ENCODE measurements at regions not wholly inside any gene's neighbourhood (a gene's known extent, or its start where the extent isn't known, plus 50 kb on each side); places are given as distances from the start of the nearest gene placed in this dataset.

DNA sequence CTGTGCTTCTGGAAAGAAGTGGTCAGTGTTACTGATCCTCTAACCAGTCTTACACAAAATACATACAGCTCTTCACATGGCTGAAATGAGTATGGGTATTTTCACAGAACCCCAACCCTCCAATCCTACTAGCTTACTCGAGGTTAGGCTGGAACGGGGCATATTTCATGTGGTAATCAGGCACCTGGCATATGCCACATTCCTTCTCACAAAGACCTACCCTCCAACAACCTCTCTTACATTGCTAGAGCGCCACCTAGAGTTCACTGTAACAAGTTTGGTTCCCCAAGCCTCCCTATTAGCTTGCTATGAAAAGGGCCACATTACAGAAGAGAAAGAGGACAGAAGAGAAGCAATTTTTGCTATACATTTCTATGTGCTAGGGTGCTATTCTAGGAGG lies 597.3 kb downstream of the PRELID2 start:
- peak; percentile 16 for DNase-seq

- no peak for DNase-seq
These were observed 598.2 kb downstream of the PRELID2 start for GRCh38 chr5:145236983-145237382.

DNA sequence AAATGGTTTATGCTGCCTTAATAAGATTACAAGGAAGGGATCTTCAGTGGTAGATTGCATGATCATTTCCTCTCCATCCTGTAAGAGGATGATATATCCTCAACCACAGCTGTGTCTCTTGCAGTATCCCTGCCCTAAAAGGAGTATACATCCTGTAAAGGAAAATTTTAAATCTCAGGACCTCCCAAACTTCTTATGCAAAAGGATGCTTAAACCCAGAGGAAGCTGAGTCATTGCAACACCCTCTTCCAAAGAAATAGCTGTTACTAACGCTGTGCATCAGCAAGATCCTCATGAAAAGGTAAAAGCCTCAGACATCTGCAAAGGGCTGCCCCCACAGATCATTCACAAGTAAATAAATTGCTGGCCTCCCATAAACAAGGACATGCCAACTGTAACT lies 599.0 kb downstream of the PRELID2 start:
- no peak for DNase-seq

DNA sequence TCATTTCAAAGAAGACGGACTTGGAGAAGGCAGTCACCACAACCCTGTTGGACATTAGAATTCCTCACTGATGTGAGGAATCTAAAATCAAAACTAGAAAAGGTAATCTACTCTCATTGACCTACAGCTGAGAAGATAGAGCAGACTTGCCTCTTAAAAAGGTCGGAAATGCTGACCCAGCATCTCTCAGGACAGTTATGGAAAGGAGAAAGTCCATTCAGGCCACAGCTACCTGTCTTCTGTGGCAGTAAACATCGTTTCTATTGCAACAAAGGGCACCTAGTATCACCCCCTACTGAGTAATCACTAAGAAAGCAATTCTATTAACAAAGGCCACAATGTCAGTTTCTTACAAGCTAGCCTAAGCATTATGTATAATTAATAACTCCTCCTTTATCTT lies 601.7 kb downstream of the PRELID2 start:
- DNase-seq, result no peak

DNA sequence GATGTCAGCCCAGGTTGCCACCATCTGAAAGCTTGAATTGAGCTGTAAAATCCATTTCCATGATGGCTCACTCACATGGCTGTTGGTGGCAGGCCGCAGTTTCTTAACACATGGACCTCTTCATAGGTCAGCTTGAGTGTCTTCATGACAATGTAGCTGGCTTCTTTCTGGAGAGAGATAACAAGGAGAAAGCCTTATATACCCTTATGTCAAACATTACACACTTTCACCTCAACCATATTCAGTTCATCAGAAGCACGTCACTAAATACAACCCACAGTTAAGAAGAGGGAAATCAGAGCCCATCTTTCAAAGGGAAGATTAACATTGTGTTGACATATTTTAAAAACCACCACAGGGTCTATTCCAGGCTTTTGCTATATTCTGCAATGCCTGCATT lies 604.4 kb downstream of the PRELID2 start:
- no peak for DNase-seq

GRCh38 chr5:145228564-145228963 lies 606.6 kb downstream of the PRELID2 start:
- no peak for DNase-seq

GRCh38 chr5:145227881-145228280 lies 607.3 kb downstream of the PRELID2 start:
- DNase-seq, result no peak

DNA sequence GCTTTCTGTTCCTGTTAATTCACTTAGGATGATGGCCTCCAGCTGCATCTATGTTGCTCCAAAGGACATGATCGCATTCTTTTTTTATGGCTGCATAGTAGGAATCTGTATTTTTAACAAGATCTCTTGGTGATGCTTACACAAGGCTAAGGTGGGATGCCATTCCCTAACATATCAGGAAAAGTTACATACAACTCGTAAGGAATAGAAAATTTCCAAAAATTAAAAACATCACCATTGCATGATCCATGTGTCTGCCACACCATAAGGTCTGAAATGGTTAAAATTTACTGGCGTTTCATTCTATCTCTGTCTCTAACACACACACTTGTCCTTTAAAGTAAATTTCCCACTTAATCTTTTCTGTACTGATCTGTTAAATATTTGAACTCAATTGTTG lies 608.4 kb downstream of the PRELID2 start:
- no peak for DNase-seq

DNA sequence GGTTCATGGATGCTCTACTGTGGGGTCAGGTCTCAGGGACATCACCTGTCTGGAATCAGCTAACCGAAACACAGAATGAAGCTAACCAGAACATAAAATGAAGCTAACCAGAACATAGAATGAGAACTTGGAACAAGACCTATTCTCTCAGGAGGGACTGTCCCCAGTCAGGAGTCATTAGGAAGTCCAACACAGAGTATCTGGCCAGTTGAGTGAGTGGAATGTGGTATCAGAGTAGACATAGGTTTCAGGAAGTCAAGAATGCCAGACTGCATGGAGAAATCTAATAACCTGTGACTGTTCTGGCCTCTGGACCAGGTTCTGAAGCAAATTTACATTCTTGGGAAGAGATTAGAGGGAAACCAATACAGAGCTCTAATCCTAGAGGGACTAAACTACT lies 609.6 kb downstream of the PRELID2 start:
- DNase-seq, result no peak

DNA sequence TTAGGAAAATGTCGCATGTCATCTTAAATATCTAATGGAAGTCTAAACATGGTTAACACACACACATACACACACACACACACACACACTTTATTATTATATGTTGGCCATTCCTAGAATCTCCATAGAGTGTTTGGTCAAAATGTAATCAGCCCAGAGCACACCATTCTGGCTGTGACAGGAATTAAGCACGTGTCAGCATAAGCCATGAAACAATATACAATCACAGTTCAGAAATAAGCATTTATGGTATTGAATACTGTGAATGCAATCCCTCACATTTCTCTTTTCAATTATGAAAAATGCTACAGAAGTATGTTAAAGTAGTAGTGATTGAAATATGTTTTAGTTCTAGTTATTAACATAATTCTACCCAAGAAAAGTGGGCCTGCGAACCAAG lies 611.6 kb downstream of the PRELID2 start:
- no peak for DNase-seq

DNA sequence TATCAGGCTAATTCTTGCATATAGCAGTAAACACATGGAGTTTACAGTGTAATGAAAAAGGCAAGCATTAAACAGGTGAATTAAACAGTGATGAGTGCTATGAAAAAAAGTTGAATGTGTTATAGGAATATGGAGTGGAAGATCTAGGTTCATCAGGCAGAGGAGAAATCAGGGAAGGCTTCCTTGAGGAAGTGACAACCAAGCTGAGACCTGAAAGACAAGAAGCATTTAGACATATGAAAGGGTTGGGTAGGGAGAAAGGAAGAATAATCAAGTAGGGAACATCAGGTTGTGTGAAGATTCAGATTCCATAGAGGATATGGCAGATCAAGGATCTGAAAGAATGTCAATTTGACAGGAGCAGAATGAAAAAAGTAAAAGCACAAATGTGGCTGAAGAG lies 612.5 kb downstream of the PRELID2 start:
- no peak for DNase-seq

DNA sequence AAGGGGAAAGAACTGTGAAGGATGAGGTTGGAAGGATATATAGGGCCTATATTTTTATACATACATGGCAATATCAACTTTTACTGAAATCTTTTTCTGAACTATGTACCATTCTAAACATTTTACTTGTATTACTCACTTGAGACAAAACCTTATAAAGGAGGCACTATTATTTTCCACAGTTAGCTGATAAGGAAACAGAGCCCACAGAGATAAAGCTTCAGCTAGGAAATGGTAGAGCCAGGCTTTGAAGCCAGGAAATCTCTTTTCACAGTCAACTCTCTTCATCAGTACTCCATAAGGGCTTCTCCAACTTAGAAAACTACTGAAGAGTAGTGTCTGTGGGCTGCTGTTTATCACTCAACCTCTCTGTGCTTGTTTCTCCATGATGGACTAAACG lies 613.7 kb downstream of the PRELID2 start:
- DNase-seq, result no peak

DNA sequence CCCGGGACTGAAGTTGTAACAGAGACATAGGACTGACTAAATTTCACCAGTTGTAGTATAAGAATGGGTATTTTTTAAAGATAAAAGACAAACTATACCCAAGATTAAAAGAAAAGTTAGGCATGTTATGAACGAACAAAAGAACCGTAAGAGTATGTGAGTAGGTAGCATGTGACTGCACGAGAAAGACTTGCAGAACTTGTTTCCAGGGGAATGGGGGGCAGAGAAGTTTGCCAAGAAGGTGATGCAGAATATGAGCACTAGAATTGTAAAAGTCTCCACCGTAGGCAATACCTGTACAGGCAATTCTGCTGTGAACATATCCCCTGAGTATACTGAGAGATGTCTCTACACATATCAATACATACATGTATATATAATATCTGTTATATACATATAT lies 614.7 kb downstream of the PRELID2 start:
- DNase-seq, result no peak

DNA sequence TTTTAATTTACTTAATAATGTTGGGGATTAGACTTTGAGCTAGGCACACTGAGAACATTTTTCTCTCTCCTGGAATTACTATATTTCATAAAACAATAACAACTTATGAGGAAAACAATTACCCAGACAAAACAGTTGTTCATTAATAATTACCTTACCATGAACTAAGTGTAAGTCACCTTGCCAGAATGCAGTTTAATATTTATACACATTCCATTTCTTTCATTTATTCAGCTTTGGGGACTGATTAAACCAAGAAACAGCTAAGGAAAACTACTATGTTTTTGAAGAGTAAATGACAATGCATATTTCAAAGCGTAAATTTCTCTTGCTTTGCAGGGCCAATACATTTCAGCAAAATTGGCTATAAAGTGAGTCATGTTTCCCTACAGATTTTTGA lies 616.2 kb downstream of the PRELID2 start:
- DNase-seq, result no peak

- no peak for DNase-seq
These were observed 617.1 kb downstream of the PRELID2 start for GRCh38 chr5:145218019-145218418.

GRCh38 chr5:145210020-145210419 lies 625.1 kb downstream of the PRELID2 start:
- no peak for DNase-seq

- no peak for DNase-seq
These were observed 629.6 kb downstream of the PRELID2 start for GRCh38 chr5:145205546-145205945.

DNA sequence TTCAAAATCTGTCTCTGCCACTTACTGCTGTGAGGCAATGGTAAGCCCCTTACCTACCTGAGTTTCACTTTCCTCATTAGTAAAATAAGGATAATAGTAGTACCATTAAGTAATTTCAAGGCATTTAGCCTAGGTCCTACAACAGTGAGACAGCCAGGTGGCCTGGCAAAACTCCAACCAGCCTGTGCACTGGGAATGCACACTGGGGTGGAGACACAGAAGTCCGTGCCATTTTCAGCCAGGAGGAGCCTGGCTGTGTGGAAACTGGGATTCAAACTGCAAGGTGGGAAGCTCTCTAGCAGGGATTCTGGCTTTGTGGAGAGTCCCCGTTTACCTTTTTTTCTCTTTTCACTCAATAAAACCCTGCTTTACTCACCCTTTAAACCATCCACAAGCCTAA lies 630.4 kb downstream of the PRELID2 start:
- DNase-seq, result no peak

DNA sequence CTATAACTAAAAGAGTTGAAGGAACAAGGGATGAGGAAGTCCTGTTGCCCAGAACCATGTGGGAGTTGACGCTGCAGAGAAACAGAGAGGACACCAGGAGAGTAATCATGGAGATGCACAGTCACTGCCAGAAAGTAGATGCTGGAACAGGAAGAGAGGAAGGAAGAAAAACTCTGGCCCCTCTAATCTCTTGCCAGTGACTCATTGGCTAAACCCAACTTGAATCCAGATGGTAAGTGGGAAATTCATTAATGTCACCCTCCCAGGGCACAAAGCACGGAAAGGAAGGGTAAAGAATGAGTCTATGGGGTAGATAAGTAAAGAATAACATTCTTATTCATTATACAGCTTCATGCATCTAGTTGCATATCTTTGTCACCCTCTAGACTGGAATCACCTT lies 631.9 kb downstream of the PRELID2 start:
- DNase-seq, result no peak

DNA sequence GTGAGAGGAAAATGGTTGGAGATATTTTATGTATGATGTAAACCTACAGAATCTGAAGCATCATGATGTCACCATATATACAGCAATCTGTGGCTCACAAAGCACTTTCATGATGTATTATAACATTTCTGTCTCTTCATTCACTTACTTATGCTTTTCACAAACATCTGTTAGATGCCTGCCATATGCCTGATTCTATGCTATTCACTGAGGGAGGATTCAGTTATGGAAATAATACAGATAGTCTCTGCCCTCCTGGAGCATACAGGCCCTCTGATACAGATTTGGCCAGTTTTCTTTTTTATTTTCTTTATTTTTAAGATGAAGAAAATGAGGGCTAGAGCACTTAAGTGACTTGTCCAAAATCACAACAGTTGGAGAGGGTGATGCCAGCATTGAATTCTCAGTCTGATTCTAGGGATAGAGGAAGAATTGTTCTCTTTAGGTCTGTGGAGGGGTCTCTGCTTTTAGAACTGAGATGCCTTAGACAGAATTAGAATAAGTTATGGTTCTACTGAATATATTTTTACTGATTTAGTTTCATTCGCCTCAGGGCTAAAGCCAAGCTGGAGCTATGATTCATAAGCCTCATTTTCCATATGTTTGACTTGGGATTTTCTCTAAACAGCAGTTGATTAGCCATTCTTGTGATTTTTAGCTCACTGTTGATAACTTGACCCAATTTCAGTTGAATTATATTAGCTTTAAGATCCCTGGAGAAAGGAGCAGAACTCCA lies 636.4 kb downstream of the PRELID2 start:
- DNase-seq, result no peak

DNA sequence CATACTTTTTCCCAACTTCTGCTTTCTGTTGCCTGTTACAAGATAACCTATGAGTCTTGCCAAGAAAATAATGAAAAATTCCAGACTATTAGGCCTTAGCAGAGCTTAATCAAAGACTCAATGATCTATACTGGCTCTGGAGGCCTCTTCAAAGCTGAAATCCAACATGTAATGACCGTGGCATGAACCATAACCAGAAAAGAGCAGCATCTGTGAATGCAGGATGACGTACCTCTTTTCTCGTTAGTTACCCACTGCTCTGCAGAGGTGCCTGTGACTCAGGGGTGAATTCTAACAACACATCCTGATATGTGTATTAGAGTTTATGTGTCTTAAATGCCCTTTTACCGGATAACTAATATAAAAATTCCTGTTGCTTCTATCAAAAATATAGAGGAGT lies 645.4 kb downstream of the PRELID2 start:
- no peak for DNase-seq

DNA sequence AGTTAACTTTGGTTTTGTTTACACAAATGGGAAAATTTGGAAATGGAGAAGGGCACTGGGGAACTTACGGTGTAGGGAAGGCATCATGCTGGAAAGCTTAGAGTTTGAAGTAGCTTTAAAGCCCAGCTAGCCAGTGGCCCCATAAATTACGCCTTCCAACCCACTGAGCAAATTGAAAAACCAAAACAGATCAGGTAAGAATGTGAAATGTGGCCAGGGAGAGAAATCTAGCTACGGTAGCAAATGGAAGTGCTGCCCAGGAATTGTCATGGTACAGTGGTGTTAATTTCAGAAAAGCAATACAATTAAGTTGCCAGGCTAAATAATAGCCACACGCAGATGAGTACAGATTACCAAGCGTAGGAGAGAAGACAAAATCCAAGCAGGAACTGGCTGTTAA lies 654.8 kb downstream of the PRELID2 start:
- no peak for DNase-seq

DNA sequence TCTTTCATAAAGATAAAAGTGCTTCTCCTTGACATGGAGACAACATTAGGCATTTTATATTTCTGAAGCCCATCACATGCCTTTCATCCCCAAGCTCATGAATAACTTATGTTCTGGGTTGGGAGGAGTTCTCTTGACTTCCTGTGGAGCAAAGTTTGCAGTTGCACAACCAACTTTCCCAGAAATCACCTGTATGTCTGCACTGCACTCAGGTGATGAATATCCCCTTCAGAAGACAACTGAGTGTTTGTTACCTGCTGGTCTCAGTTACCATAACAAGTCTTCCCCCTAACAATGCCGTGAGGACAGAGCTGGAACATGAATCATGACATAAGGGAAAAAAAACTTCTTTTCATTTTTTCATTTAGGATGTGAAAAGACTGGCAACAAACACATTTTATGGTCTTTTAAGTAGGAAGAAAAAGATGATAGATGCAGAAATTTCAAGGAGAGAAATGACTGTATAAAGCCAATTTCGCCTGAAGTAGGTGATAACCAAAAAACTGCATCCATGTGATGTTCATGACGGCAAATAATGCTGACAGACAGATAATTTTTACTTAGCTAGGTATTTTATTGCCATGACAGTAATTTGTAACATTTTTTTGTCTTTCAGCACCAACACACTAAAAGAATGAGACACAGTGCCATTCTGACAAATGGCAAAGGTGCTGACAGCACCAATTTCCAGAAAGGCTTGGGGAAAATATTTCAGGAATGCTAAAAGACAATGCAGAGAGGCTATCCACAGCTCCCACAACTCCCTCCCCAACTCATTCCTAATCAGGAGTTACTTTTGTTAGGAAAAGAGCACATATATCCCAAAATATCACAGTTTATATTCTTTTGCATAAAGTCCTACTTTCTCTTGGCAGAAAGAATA lies 656.3 kb downstream of the PRELID2 start:
- peak; percentile 41 for DNase-seq

GRCh38 chr5:145176041-145176440 lies 659.1 kb downstream of the PRELID2 start:
- DNase-seq, result no peak

Data from fibroblast of skin of abdomen (primary cell).